Trophoblast cell (in vitro differentiated cells and primary cell): ENCODE measurements at regions not wholly inside any gene's neighbourhood (a gene's known extent, or its start where the extent isn't known, plus 50 kb on each side); places are given as distances from the start of the nearest gene placed in this dataset.

Source experiments
- DNase-seq, 2 donors: peaks; one replicate each; pipeline ENCODE4 v3.0.0-alpha.2; 2016
- H2AFZ ChIP-seq: 2 replicates; pipeline ENCODE4 v1.6.1; 2013; ENCODE audit warnings: low read length, moderate library complexity, mild to moderate bottlenecking; ENCODE audit not compliant: insufficient read depth, poor library complexity
- H2AK5ac ChIP-seq: 2 replicates; pipeline ENCODE4 v1.6.1; 2013; ENCODE audit warnings: mild to moderate bottlenecking, low read length
- H2BK120ac ChIP-seq: 2 replicates; pipeline ENCODE4 v1.6.1; 2013; ENCODE audit warnings: low read length, mild to moderate bottlenecking, moderate library complexity; ENCODE audit not compliant: insufficient read depth, poor library complexity
- H2BK12ac ChIP-seq: 2 replicates; pipeline ENCODE4 v1.6.1; 2013; ENCODE audit warnings: mild to moderate bottlenecking, low read length, moderate library complexity
- H2BK5ac ChIP-seq: 2 replicates; pipeline ENCODE4 v1.6.1; 2013; ENCODE audit warnings: low read length, low read depth, moderate library complexity, mild to moderate bottlenecking; ENCODE audit not compliant: poor library complexity
- H3K14ac ChIP-seq: 2 replicates; pipeline ENCODE4 v1.6.1; 2013; ENCODE audit warnings: mild to moderate bottlenecking, low read length
- H3K18ac ChIP-seq: 2 replicates; pipeline ENCODE4 v1.6.1; 2013; ENCODE audit warnings: mild to moderate bottlenecking, low read length
- H3K23ac ChIP-seq: 2 replicates; pipeline ENCODE4 v1.6.1; 2013; ENCODE audit warnings: low read length
- H3K27ac ChIP-seq: 2 replicates; pipeline ENCODE4 v1.5.1; 2013; ENCODE audit warnings: low read depth, mild to moderate bottlenecking, inconsistent platforms, low read length, moderate library complexity
- H3K27me3 ChIP-seq: 2 replicates; pipeline ENCODE4 v1.6.1; 2013; ENCODE audit warnings: inconsistent platforms, mild to moderate bottlenecking, low read length, moderate library complexity; ENCODE audit not compliant: insufficient read depth
- H3K36me3 ChIP-seq, 2 experiments: 1 replicate in 1 of 2; 2 replicates in 1 of 2; pipeline ENCODE4 v1.6.1; 2013; ENCODE audit warnings: low read length in 2 of 2, mild to moderate bottlenecking in 2 of 2, moderate library complexity in 1 of 2; ENCODE audit not compliant: insufficient read depth in 2 of 2, control insufficient read depth in 1 of 2
- H3K4ac ChIP-seq: 2 replicates; pipeline ENCODE4 v1.6.1; 2013; ENCODE audit warnings: low read depth, mild to moderate bottlenecking, low read length, moderate library complexity
- H3K4me1 ChIP-seq, 2 experiments: 1 replicate in 1 of 2; 2 replicates in 1 of 2; pipeline ENCODE4 v1.6.1; 2013; ENCODE audit warnings: low read length in 2 of 2, mild to moderate bottlenecking in 2 of 2, moderate library complexity in 1 of 2; ENCODE audit not compliant: insufficient read depth in 2 of 2, control insufficient read depth in 1 of 2
- H3K4me2 ChIP-seq: 2 replicates; pipeline ENCODE4 v1.6.1; 2013; ENCODE audit warnings: inconsistent platforms, mild to moderate bottlenecking, low read length, moderate library complexity
- H3K4me3 ChIP-seq: 2 replicates; pipeline ENCODE4 v1.5.1; 2013; ENCODE audit warnings: mild to moderate bottlenecking, low read depth, low read length, inconsistent platforms
- H3K79me1 ChIP-seq: one replicate; pipeline ENCODE4 v1.6.1; 2013; ENCODE audit warnings: low read length
- H3K79me2 ChIP-seq: 2 replicates; pipeline ENCODE4 v1.6.1; 2013; ENCODE audit warnings: low read length, mild to moderate bottlenecking; ENCODE audit not compliant: control insufficient read depth, insufficient read depth, poor library complexity
- H3K9ac ChIP-seq: 2 replicates; pipeline ENCODE4 v1.6.1; 2013; ENCODE audit warnings: mild to moderate bottlenecking, low read length
- H3K9me3 ChIP-seq: 2 replicates; pipeline ENCODE4 v1.6.1; 2013; ENCODE audit warnings: low read depth, mild to moderate bottlenecking, control low read depth, inconsistent platforms, low read length; ENCODE audit not compliant: insufficient read depth
- H4K12ac ChIP-seq: 2 replicates; pipeline ENCODE4 v1.6.1; 2013; ENCODE audit warnings: low read depth, mild to moderate bottlenecking, low read length, moderate library complexity
- H4K8ac ChIP-seq: 2 replicates; pipeline ENCODE4 v1.6.1; 2013; ENCODE audit warnings: low read depth, mild to moderate bottlenecking, low read length, moderate library complexity
- H4K91ac ChIP-seq: one replicate; pipeline ENCODE4 v1.6.1; 2013; ENCODE audit warnings: low read depth, mild to moderate bottlenecking, low read length, moderate library complexity
- WGBS: extraction: QIAGEN DNeasy Blood & Tissue Kit; methylation state at CpG from one replicate; pipeline ENCODE4 v1.1.7; 2013; ENCODE audit warnings: missing lambda C conversion rate; ENCODE audit not compliant: insufficient read length, insufficient coverage; ENCODE audit errors: extremely low coverage; 5-methylcytosine and 5-hydroxymethylcytosine counted together

DNA sequence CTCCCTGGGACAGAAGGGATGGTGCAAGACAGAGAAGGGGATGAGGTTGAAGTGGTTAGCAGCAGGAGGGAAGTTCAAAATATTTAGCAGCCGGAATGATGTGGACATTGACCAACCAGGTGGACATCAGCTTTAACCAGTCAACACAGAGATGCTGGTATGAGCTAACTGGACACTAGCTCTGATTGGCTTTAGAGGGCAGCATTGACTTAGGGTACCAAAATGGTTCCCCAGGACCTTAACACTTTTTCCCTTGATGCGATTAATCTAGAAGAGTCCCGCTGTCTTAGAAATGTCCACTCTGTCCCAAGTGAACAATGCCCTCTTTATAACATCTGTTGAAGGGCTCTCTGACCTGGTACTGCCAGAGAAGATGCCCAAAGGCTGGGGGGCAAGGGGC is 134.0 kb upstream of the GSC start:
- Histone ChIP-seq H3K4me2 (no peak overlapping the region), H3K9me3 (no peaks in the 10 kb centered on the region), H2BK12ac (peak overlapping the region; percentile 37), H2AFZ (no peak overlapping the region), H2BK120ac (peak overlapping the region; percentile 94), H3K27me3 (no peaks in the 10 kb centered on the region), H4K8ac (no peak overlapping the region), H3K4ac (no peak overlapping the region), H2AK5ac (peak overlapping the region; percentile 44), H3K36me3 (no peaks in the 10 kb centered on the region), H3K14ac (no peak overlapping the region), H2BK5ac (peak overlapping the region; percentile 80), H3K4me3 (no peak overlapping the region), H3K79me1 (peaks cover 11% of the 10 kb centered on the region), H4K12ac (no peak overlapping the region), H3K18ac (peak overlapping the region; percentile 44), H3K23ac (no peak overlapping the region), H3K4me1 (peaks cover 14 to 23% of the 10 kb centered on the region in 2 experiments), H3K9ac (no peak overlapping the region), H4K91ac (peak overlapping the region; percentile 63), H3K79me2 (no peaks in the 10 kb centered on the region), H3K27ac (peak overlapping the region; percentile 6)
- DNase-seq, result no peak
- no CpG with 5 or more reads among the region's 3 CpGs for WGBS

DNA sequence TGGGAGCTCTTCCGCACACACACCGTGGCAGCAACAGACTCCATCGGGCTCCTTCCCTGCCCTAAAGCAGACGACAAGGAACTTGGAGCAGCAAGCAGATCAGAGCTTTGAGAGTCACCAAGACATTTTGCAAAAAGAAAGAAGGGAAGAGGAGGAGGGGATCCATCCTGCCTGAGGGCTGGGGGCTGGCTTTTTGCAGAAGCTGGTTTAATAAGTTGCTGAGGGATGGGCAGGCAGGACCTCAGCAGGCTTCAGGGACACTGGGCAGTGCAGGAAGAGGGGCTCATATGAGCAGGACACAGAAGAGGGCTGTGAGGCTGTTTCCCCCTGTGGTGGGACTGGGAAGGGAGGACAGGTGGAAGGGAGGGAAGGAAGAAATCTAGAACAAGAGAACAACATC is 133.4 kb upstream of the GSC start:
- WGBS, result no CpG with 5 or more reads among the region's 4 CpGs
- H3K4me1 ChIP-seq, result peaks cover 14 to 23% of the 10 kb centered on the region in 2 experiments
- H2AFZ ChIP-seq, result no peak overlapping the region
- H3K27ac ChIP-seq, result no peak overlapping the region
- no peak overlapping the region for H3K18ac ChIP-seq
- H3K4ac ChIP-seq, result no peak overlapping the region
- H3K14ac ChIP-seq, result no peak overlapping the region
- H3K4me2 ChIP-seq, result no peak overlapping the region
- H4K12ac ChIP-seq, result no peak overlapping the region
- no peak overlapping the region for H2BK5ac ChIP-seq
- H3K9me3 ChIP-seq, result no peaks in the 10 kb centered on the region
- peak overlapping the region; percentile 63 for H4K91ac ChIP-seq
- H3K36me3 ChIP-seq, result no peaks in the 10 kb centered on the region
- H3K9ac ChIP-seq, result no peak overlapping the region
- no peak for DNase-seq
- H3K23ac ChIP-seq, result no peak overlapping the region
- H4K8ac ChIP-seq, result no peak overlapping the region
- peak overlapping the region; percentile 35 for H2BK12ac ChIP-seq
- H3K79me1 ChIP-seq, result peaks cover 11% of the 10 kb centered on the region
- H3K4me3 ChIP-seq, result no peak overlapping the region
- H2AK5ac ChIP-seq, result no peak overlapping the region
- no peaks in the 10 kb centered on the region for H3K79me2 ChIP-seq
- H3K27me3 ChIP-seq, result no peaks in the 10 kb centered on the region
- no peak overlapping the region for H2BK120ac ChIP-seq

DNA sequence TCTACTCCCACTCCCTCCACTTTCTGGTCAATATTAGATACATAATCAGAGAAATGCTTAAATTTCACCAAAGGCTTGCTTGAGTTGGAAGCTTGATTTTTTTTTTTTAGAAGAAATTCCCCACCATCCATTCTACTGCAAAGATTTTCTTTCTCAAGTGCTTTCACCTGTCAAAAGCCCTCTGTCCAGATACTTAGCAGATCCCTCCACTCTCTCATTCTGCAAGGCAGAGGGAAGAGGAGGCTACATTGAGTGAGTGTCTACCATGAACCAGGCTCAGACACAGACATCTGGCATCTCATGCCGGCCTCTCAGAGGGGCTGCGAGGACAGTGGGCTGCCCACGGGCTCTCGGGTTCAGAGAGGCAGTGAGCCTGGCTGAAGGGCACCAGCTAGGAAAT is 127.6 kb upstream of the GSC start:
- Histone ChIP-seq H3K27me3 (no peaks in the 10 kb centered on the region), H2BK120ac (no peak overlapping the region), H3K23ac (no peak overlapping the region), H2BK12ac (no peak overlapping the region), H3K4me3 (no peak overlapping the region), H4K12ac (no peak overlapping the region), H3K14ac (no peak overlapping the region), H3K9ac (no peak overlapping the region), H3K79me2 (no peaks in the 10 kb centered on the region), H3K4ac (no peak overlapping the region), H2AFZ (no peak overlapping the region), H3K9me3 (peaks cover 4% of the 10 kb centered on the region), H3K4me2 (no peak overlapping the region), H2AK5ac (no peak overlapping the region), H3K18ac (no peak overlapping the region), H3K79me1 (no peaks in the 10 kb centered on the region), H4K8ac (no peak overlapping the region), H3K27ac (no peak overlapping the region), H4K91ac (no peak overlapping the region), H3K36me3 (no peaks in the 10 kb centered on the region), H2BK5ac (no peak overlapping the region), H3K4me1 (no peaks in the 10 kb centered on the region)
- no CpG with 5 or more reads among the region's 4 CpGs for WGBS
- DNase-seq, result no peak

DNA sequence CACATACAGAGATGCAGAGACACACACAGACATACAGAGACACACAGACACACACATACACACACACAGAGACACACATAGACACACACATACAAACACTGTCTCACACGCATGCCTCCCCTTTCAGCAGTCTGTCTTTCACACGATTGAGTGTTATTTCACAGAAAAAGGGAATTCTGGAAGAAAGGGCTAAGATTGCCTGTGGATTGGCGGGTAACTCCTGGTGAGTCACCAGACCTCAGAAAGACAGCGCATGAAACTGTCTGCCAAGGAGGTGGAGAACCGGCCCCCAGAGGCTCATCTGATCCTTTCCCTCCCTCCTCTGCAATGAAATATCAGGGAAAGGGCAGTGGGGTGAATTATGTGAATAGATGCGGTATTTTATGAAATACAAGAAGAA is 127.2 kb upstream of the GSC start:
- Histone ChIP-seq H4K8ac (no peak overlapping the region), H3K4me1 (no peaks in the 10 kb centered on the region), H3K18ac (no peak overlapping the region), H2BK12ac (no peak overlapping the region), H3K14ac (no peak overlapping the region), H2BK120ac (no peak overlapping the region), H3K4me2 (no peak overlapping the region), H3K36me3 (no peaks in the 10 kb centered on the region), H2BK5ac (no peak overlapping the region), H3K23ac (no peak overlapping the region), H3K27me3 (no peaks in the 10 kb centered on the region), H3K4ac (no peak overlapping the region), H2AFZ (no peak overlapping the region), H2AK5ac (no peak overlapping the region), H3K9me3 (peaks cover 4% of the 10 kb centered on the region), H3K4me3 (no peak overlapping the region), H4K12ac (no peak overlapping the region), H3K9ac (no peak overlapping the region), H4K91ac (no peak overlapping the region), H3K79me2 (no peaks in the 10 kb centered on the region), H3K27ac (no peak overlapping the region), H3K79me1 (no peaks in the 10 kb centered on the region)
- no peak for DNase-seq
- WGBS, result no CpG with 5 or more reads among the region's 6 CpGs
